HepG2 (cell line): ENCODE measurements at regions not wholly inside any gene's neighbourhood (a gene's known extent, or its start where the extent isn't known, plus 50 kb on each side); places are given as distances from the start of the nearest gene placed in this dataset.
A peak's percentile ranks its signal among the peaks of the same experiment; 100 is the strongest.

ENCODE experiments used
- ARNT2 ChIP-seq: sonication (generic); formaldehyde crosslinking; IDR thresholded peaks from 2 replicates; pipeline ENCODE4 v1.8.0; 2022; ENCODE audit warnings: mild to moderate bottlenecking, low read depth, missing genetic modification reagents, moderate library complexity
- MAFF ChIP-seq: IDR thresholded peaks from 2 replicates; pipeline ENCODE4 v1.6.1; 2011; ENCODE audit warnings: low read depth, low read length, improper control_type of control experiment
- NCOA2 ChIP-seq: sonication (generic); formaldehyde crosslinking; IDR thresholded peaks from 2 replicates; pipeline ENCODE4 v1.8.0; 2022; ENCODE audit warnings: inconsistent platforms
- PATZ1 ChIP-seq: sonication (generic); formaldehyde crosslinking; IDR thresholded peaks from 2 replicates; pipeline ENCODE4 v1.4.0; 2020; ENCODE audit warnings: missing genetic modification reagents
- RBM22 ChIP-seq: fragments of 200-400 bp; formaldehyde crosslinking; optimal IDR thresholded peaks from 2 replicates; pipeline ENCODE3; 2017; ENCODE audit warnings: mild to moderate bottlenecking, low read length, moderate library complexity
- SAP130 ChIP-seq: IDR thresholded peaks from 2 replicates; pipeline ENCODE4 v1.6.1; 2016; ENCODE audit warnings: low read depth
- SIX1 ChIP-seq: sonication (generic); formaldehyde crosslinking; IDR thresholded peaks from 2 replicates; pipeline ENCODE4 v1.4.0; 2020; ENCODE audit warnings: missing genetic modification reagents, borderline replicate concordance
- SIX4 ChIP-seq: sonication (generic); formaldehyde crosslinking; IDR thresholded peaks from 2 replicates; pipeline ENCODE4 v1.4.0; 2020; ENCODE audit warnings: missing genetic modification reagents
- SNAPC2 ChIP-seq: sonication (generic); formaldehyde crosslinking; IDR thresholded peaks from 2 replicates; pipeline ENCODE4 v1.8.1; 2022; ENCODE audit warnings: mild to moderate bottlenecking, missing genetic modification reagents
- TARDBP ChIP-seq: sonication (generic); formaldehyde crosslinking; IDR thresholded peaks from 2 replicates; pipeline ENCODE4 v1.8.0; 2022; ENCODE audit warnings: mild to moderate bottlenecking, missing genetic modification reagents
- ZBTB34 ChIP-seq: sonication (generic); formaldehyde crosslinking; IDR thresholded peaks from 2 replicates; pipeline ENCODE4 v1.8.0; 2022; ENCODE audit warnings: mild to moderate bottlenecking, missing genetic modification reagents
- ZNF160 ChIP-seq: sonication (generic); formaldehyde crosslinking; IDR thresholded peaks from 2 replicates; pipeline ENCODE4 v1.8.0; 2022; ENCODE audit warnings: mild to moderate bottlenecking, inconsistent platforms, missing genetic modification reagents
- ZNF256 ChIP-seq: sonication (generic); formaldehyde crosslinking; conservative IDR thresholded peaks from 2 replicates; pipeline ENCODE4 v1.4.0; 2020; ENCODE audit warnings: missing genetic modification reagents
- ZNF276 ChIP-seq: sonication (generic); formaldehyde crosslinking; IDR thresholded peaks from 2 replicates; pipeline ENCODE4 v1.4.0; 2020; ENCODE audit warnings: mild to moderate bottlenecking, low read depth, missing genetic modification reagents
- ZNF296 ChIP-seq: sonication (generic); formaldehyde crosslinking; conservative IDR thresholded peaks from 2 replicates; pipeline ENCODE4 v1.5.0; 2020; ENCODE audit warnings: mild to moderate bottlenecking, missing genetic modification reagents
- ZNF382 ChIP-seq: sonication (generic); formaldehyde crosslinking; IDR thresholded peaks from 2 replicates; pipeline ENCODE4 v1.5.0; 2020; ENCODE audit warnings: missing genetic modification reagents, mild to moderate bottlenecking, borderline replicate concordance
- ZNF646 ChIP-seq: sonication (generic); formaldehyde crosslinking; IDR thresholded peaks from 2 replicates; pipeline ENCODE4 v1.9.0; 2021; ENCODE audit warnings: mild to moderate bottlenecking, missing genetic modification reagents
- ZNF816 ChIP-seq: sonication (generic); formaldehyde crosslinking; IDR thresholded peaks from 2 replicates; pipeline ENCODE4 v1.8.0; 2022; ENCODE audit warnings: missing genetic modification reagents, mild to moderate bottlenecking, borderline replicate concordance
- ZZZ3 ChIP-seq: sonication (generic); formaldehyde crosslinking; IDR thresholded peaks from 2 replicates; pipeline ENCODE4 v1.4.0; 2020; ENCODE audit warnings: missing genetic modification reagents, mild to moderate bottlenecking, borderline replicate concordance

GRCh38 chr6:113668641-113669408 lies 188.3 kb upstream of the MARCKS start (continued):
- TF ChIP-seq ZNF276 (CRISPR knock-in tag) (no peak), ZNF256 (CRISPR knock-in tag) (no peak), NCOA2 (CRISPR knock-in tag) (peak; percentile 81), MAFF (no peak), ZNF816 (CRISPR knock-in tag) (no peak), TARDBP (no peak), PATZ1 (no peak; the same call in 1 of the 2 replicates), ZZZ3 (no peak), SNAPC2 (no peak), ZNF296 (CRISPR knock-in tag) (no peak), RBM22 (no peak), ZNF160 (CRISPR knock-in tag) (no peak), SAP130 (CRISPR knock-in tag) (peak; percentile 25; the same call in 1 of the 2 replicates), ZBTB34 (CRISPR knock-in tag) (0 out of 2 replicates have a peak, but pooled peaks have one; percentile 61), SIX1 (no peak), ZNF646 (CRISPR knock-in tag) (no peak), SIX4 (CRISPR knock-in tag) (no peak), ZNF382 (CRISPR knock-in tag) (no peak), ARNT2 (CRISPR knock-in tag) (no peak)
